ENCODE measurements at regions not wholly inside any gene's neighbourhood (a gene's known extent, or its start where the extent isn't known, plus 50 kb on each side); places are given as distances from the start of the nearest gene placed in this dataset.

DNA sequence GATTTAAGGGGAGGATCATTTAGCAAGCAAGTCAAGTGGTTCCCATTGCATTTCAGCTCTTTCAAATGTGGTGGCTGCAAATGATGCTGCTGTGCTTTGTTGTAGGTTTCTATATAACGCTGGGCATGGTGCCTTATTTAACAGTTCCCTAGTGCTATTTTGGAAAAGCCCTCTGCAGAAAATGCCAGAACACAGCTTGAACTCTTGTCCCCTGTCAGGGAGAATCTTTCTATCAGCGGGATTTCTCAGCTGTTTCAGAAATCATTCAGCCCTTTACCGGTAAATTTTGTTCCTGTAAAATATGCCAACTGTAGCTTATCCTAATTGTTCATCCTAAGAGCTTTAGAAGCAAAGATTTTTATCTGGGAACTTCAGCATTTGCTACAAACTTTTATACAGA lies 77.8 kb upstream of the DTNA start:
- TF ChIP-seq POLR2A (IDR thresholded peaks at IDR 0.05; ENCODE audit: low read depth, low read length) (no peak), TAF1 (IDR thresholded peaks at IDR 0.05; ENCODE audit: low read depth, low read length) (no peak), POLR2AphosphoS5 (IDR thresholded peaks at IDR 0.05; ENCODE audit: low read depth, low read length) (no peak), SPI1 (IDR thresholded peaks at IDR 0.05; ENCODE audit: low read depth, low read length) (no peak), PAX5 (IDR thresholded peaks at IDR 0.05; ENCODE audit: insufficient read depth, low read length, severe bottlenecking) (no peak), POU2F2 (IDR thresholded peaks at IDR 0.05; ENCODE audit: low read depth, low read length) (no peak)

All from GM12891 (cell line).